GM21717 (cell line): ENCODE measurements at regions not wholly inside any gene's neighbourhood (a gene's known extent, or its start where the extent isn't known, plus 50 kb on each side); places are given as distances from the start of the nearest gene placed in this dataset.

Experiments
- ATAC-seq: cut with Tn5 transposase; IDR thresholded peaks from one replicate; pipeline ENCODE4 v1.9.1; 2021; ENCODE audit warnings: mild to moderate bottlenecking, moderate library complexity; ENCODE audit not compliant: unreplicated experiment

GRCh38 chr2:122206101-122206500 is 450.6 kb downstream of the TSN start:
- no peak for ATAC-seq

GRCh38 chr2:122209377-122209776 is 453.9 kb downstream of the TSN start:
- ATAC-seq: no peak

GRCh38 chr2:122210065-122210464 is 454.6 kb downstream of the TSN start:
- no peak for ATAC-seq

GRCh38 chr2:122210898-122211856 is 455.7 kb downstream of the TSN start:
- no peak for ATAC-seq

GRCh38 chr2:122213312-122213711 is 457.9 kb downstream of the TSN start:
- ATAC-seq: no peak

- ATAC-seq: no peak
These were observed 460.6 kb downstream of the TSN start for GRCh38 chr2:122216071-122216470.

- no peak for ATAC-seq
These were observed 461.4 kb downstream of the TSN start for GRCh38 chr2:122216901-122217300.

GRCh38 chr2:122218596-122218995 is 463.1 kb downstream of the TSN start:
- no peak for ATAC-seq

- no peak for ATAC-seq
These were observed 464.1 kb downstream of the TSN start for GRCh38 chr2:122219504-122219903.

- ATAC-seq: no peak
These were observed 466.2 kb downstream of the TSN start for GRCh38 chr2:122221665-122222064.

GRCh38 chr2:122231296-122231695 is 475.8 kb downstream of the TSN start:
- no peak for ATAC-seq

- ATAC-seq: no peak
These were observed 477.9 kb downstream of the TSN start for GRCh38 chr2:122233372-122233771.

- no peak for ATAC-seq
These were observed 480.9 kb downstream of the TSN start for GRCh38 chr2:122236152-122236874.

GRCh38 chr2:122236925-122237324 is 481.5 kb downstream of the TSN start:
- ATAC-seq: no peak

GRCh38 chr2:122237450-122237849 is 482.0 kb downstream of the TSN start:
- ATAC-seq: no peak

- no peak for ATAC-seq
These were observed 482.6 kb downstream of the TSN start for GRCh38 chr2:122238006-122238559.

- no peak for ATAC-seq
These were observed 484.0 kb downstream of the TSN start for GRCh38 chr2:122239440-122239839.

GRCh38 chr2:122244598-122245229 is 489.3 kb downstream of the TSN start:
- no peak for ATAC-seq

GRCh38 chr2:122249673-122250072 is 494.2 kb downstream of the TSN start:
- no peak for ATAC-seq

- ATAC-seq: no peak
These were observed 495.7 kb downstream of the TSN start for GRCh38 chr2:122251158-122251557.

- ATAC-seq: no peak
These were observed 496.1 kb downstream of the TSN start for GRCh38 chr2:122251566-122251965.
